Fibroblast of gingiva (primary cell): ENCODE measurements at regions not wholly inside any gene's neighbourhood (a gene's known extent, or its start where the extent isn't known, plus 50 kb on each side); places are given as distances from the start of the nearest gene placed in this dataset.
A peak's percentile ranks its signal among the peaks of the same experiment; 100 is the strongest.

ENCODE experiments used
- DNase-seq: peaks from one replicate; pipeline ENCODE4 v3.0.0-alpha.2; 2011; ENCODE audit warnings: low read depth

- DNase-seq: peak; percentile 34
Observed at GRCh38 chr3:34011171-34012101, 213.0 kb downstream of the PDCD6IP start.

GRCh38 chr3:34012102-34012461 lies 213.7 kb downstream of the PDCD6IP start:
- peak; percentile 93 for DNase-seq

GRCh38 chr3:34013818-34014570 lies 215.6 kb downstream of the PDCD6IP start:
- DNase-seq: no peak

GRCh38 chr3:34015204-34016142 lies 217.0 kb downstream of the PDCD6IP start:
- no peak for DNase-seq

- no peak for DNase-seq
Observed at GRCh38 chr3:34016925-34017587, 218.6 kb downstream of the PDCD6IP start.

- no peak for DNase-seq
Observed at GRCh38 chr3:34017757-34018156, 219.3 kb downstream of the PDCD6IP start.

GRCh38 chr3:34019158-34019557 lies 220.7 kb downstream of the PDCD6IP start:
- DNase-seq: no peak

GRCh38 chr3:34020170-34020569 lies 221.7 kb downstream of the PDCD6IP start:
- no peak for DNase-seq

- no peak for DNase-seq
Observed at GRCh38 chr3:34020726-34021680, 222.6 kb downstream of the PDCD6IP start.

GRCh38 chr3:34022147-34022546 lies 223.7 kb downstream of the PDCD6IP start:
- DNase-seq: no peak

GRCh38 chr3:34024447-34025240 lies 226.2 kb downstream of the PDCD6IP start:
- peak; percentile 60 for DNase-seq

GRCh38 chr3:34033839-34034238 lies 235.4 kb downstream of the PDCD6IP start:
- no peak for DNase-seq

GRCh38 chr3:34034840-34035239 lies 236.4 kb downstream of the PDCD6IP start:
- DNase-seq: no peak

GRCh38 chr3:34035775-34036174 lies 237.3 kb downstream of the PDCD6IP start:
- DNase-seq: no peak

- no peak for DNase-seq
Observed at GRCh38 chr3:34037260-34037659, 238.8 kb downstream of the PDCD6IP start.

GRCh38 chr3:34038131-34038530 lies 239.7 kb downstream of the PDCD6IP start:
- DNase-seq: no peak

- DNase-seq: no peak
Observed at GRCh38 chr3:34046154-34046553, 247.7 kb downstream of the PDCD6IP start.

- no peak for DNase-seq
Observed at GRCh38 chr3:34053626-34054025, 255.2 kb downstream of the PDCD6IP start.

GRCh38 chr3:34056181-34056910 lies 257.9 kb downstream of the PDCD6IP start:
- DNase-seq: no peak
